Activated CD8-positive, alpha-beta memory T cell treated with anti-CD3 and anti-CD28 coated beads, Interleukin-2, amount 10 ng/mL, durations not matched to agents 7 days and 5 days (primary cell): ENCODE measurements at regions not wholly inside any gene's neighbourhood (a gene's known extent, or its start where the extent isn't known, plus 50 kb on each side); places are given as distances from the start of the nearest gene placed in this dataset.

ENCODE experiments used
- ATAC-seq: fragments of 150-1000 bp; cut with Tn5 transposase; one replicate; pipeline ENCODE4 v1.10.0; 2021; ENCODE audit warnings: moderate library complexity
- CTCF ChIA-PET: fragments of 350-600 bp; sonication (Branson Sonifier 250); formaldehyde crosslinking; loops from one replicate; lab custom pipeline; 2021; ENCODE audit warnings: antibody characterized with exemption; lab: Charles Lee
- DNase-seq: peaks from one replicate; pipeline ENCODE4 v3.0.0-alpha.2; 2020
- H3K27ac Mint-ChIP-seq: one replicate; pipeline ENCODE4 v1.8.0; 2021; ENCODE audit warnings: mild to moderate bottlenecking, mixed read lengths
- H3K27me3 Mint-ChIP-seq: one replicate; pipeline ENCODE4 v1.8.0; 2021; ENCODE audit warnings: mixed read lengths
- H3K36me3 Mint-ChIP-seq: one replicate; pipeline ENCODE4 v1.8.0; 2021; ENCODE audit warnings: mild to moderate bottlenecking, mixed read lengths
- H3K4me1 Mint-ChIP-seq: one replicate; pipeline ENCODE4 v1.8.0; 2021; ENCODE audit warnings: mixed read lengths
- H3K4me3 Mint-ChIP-seq: one replicate; pipeline ENCODE4 v1.8.0; 2021; ENCODE audit warnings: mild to moderate bottlenecking, moderate library complexity, mixed read lengths
- H3K9me3 Mint-ChIP-seq: one replicate; pipeline ENCODE4 v1.8.0; 2022; ENCODE audit warnings: low read depth, mixed read lengths

DNA sequence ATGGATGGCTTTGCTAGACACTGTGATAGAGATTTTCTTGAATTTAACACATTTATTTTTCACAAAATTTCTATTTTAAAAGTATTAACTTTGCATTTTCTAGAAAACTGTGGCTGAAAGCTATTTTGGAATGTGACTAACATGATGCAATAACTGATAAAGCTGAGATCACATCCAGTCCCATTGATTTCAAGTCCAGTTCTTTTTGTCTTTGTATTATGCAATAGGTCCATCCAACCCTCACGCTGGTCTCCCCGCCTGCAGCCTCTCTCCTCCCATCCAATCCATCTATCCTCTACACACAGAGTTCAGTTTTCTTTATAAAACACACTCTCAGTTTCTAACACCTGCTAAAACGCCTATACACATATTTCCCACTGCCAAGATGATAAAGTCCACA is 178.8 kb downstream of the CNTN3 start:
- Mint-ChIP-seq H3K4me3 (no peak overlapping the region), H3K4me1 (no peaks in the 10 kb centered on the region), H3K27me3 (no peaks in the 10 kb centered on the region), H3K9me3 (peaks cover 7% of the 10 kb centered on the region), H3K36me3 (no peaks in the 10 kb centered on the region), H3K27ac (no peak overlapping the region)
- DNase-seq (no peak), ATAC-seq (no peak)
- CTCF ChIA-PET: no interaction called here

DNA sequence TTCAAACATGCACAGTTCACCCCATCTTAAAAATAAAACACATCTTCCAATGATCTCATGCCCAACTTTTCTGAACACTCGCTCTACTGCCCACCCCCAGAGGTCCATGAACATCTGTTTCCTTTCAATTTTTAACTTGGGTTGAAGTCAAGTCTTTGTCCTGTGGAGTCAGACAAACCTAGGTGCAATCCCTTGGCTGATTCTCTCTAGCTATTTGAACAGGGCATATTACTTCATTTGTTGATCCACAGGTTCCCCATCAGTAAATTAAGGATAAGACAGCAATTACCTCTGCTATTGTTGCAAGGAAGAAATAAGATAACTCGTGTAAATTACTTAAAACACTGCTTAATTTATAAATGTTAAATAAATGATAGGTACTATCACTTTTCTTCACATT is 180.1 kb downstream of the CNTN3 start:
- DNase-seq: no peak
- Mint-ChIP-seq H3K9me3 (peaks cover 9% of the 10 kb centered on the region), H3K36me3 (no peaks in the 10 kb centered on the region), H3K4me1 (no peaks in the 10 kb centered on the region), H3K27ac (no peak overlapping the region), H3K4me3 (no peak overlapping the region), H3K27me3 (no peaks in the 10 kb centered on the region)
- CTCF ChIA-PET: no interaction called here
- no peak for ATAC-seq

DNA sequence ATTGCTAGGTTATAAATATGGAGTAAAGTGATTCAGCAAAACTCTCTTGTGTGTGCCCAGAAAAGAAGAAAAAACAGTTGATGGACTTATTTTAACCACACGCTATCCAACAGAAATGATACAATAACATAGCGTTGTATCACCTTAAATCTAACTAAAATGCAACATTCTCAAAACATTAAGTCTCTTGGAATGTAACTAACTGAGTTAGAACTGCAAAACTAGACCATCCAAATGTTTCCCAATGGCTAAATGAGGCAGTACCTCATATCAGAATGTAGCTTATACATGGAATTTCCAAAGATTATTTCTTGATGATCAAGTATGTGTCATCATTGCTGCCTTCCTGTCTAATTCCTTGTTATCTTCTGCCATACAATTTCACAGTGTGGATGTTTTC is 187.9 kb downstream of the CNTN3 start:
- Mint-ChIP-seq H3K27ac (no peak overlapping the region), H3K27me3 (no peaks in the 10 kb centered on the region), H3K9me3 (peaks cover 8% of the 10 kb centered on the region), H3K4me3 (no peak overlapping the region), H3K4me1 (no peaks in the 10 kb centered on the region), H3K36me3 (no peaks in the 10 kb centered on the region)
- CTCF ChIA-PET: no interaction called here
- DNase-seq (no peak), ATAC-seq (no peak)

DNA sequence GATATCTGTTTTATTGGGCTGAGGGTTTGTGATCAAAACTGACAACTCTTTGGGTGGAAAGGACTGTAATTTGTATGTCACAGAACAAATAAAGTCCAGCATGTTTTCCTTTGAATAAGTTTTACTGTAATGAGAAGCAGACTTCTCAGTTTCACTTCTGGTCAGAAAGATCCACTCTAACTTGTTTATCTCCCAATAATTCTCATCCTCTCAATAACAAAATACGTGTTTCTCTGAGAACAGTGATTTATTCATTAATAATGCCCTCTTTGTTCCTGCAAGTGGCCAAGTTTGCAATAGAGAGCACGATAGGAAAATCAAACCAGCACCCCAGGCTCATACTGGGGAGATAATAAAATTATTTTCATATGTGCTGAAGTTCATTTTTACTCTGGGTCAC is 190.6 kb downstream of the CNTN3 start:
- no peak overlapping the region for H3K27ac Mint-ChIP-seq
- no peak for DNase-seq
- CTCF ChIA-PET: no interaction called here

DNA sequence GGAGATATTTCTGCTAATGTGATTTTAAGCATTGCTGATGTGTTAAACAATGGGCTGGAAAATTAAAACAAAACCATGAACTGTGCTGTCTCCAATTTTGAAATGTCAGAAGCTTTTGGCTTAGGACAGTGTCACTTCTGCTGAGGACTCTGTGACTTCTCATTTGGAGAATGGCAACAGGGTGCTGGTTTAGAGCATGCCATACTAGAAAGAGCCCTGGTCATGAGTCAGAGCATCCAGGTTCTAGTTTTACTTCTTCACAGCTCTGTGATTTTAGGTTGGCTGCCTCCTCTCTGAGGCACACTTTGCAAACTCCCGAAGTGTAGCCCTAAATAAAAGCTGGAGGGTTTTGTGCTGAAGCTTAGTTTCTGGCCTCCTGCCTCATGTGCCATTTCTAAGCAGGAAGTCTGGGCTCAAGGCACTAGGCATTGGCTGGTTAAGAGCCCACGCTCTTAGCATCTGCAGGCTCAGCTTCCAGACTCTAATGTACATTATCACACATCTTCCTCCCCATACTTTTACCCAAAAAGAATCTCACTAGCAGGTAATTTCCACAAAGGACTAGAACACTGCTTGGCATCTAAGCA is 193.8 kb downstream of the CNTN3 start:
- Mint-ChIP-seq H3K4me1 (no peaks in the 10 kb centered on the region), H3K4me3 (no peak overlapping the region), H3K27me3 (no peaks in the 10 kb centered on the region), H3K36me3 (no peaks in the 10 kb centered on the region), H3K27ac (no peak overlapping the region), H3K9me3 (peaks cover 6% of the 10 kb centered on the region)
- ATAC-seq (no peak), DNase-seq (no peak)
- CTCF ChIA-PET: no interaction called here

More for the DNA sequence above, 190.6 kb downstream of the CNTN3 start:
- Mint-ChIP-seq H3K27me3 (no peaks in the 10 kb centered on the region), H3K9me3 (peaks cover 5% of the 10 kb centered on the region), H3K4me3 (no peak overlapping the region), H3K36me3 (no peaks in the 10 kb centered on the region), H3K4me1 (no peaks in the 10 kb centered on the region)
- no peak for ATAC-seq

DNA sequence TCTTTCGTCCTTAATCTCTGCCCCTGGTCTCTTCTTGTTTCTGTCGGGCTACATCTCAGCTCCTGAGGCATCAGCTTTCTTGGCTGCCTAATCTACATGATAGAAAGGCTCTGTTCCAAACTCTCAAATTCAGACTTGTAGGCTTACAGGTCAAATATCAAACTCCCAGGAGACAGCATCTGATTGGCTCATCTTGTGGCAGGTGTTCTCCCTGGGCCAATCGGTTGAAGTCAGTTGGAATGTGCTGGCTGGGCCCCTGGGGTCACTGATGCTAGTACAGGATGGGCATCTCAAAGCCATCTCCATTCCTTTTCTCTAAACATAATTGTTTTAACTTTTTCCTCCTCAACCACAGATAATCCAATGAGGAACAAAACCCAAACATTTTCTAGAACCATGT is 198.7 kb downstream of the CNTN3 start:
- Mint-ChIP-seq H3K27me3 (no peaks in the 10 kb centered on the region), H3K4me3 (no peak overlapping the region), H3K27ac (no peak overlapping the region), H3K36me3 (no peaks in the 10 kb centered on the region), H3K4me1 (no peaks in the 10 kb centered on the region), H3K9me3 (peaks cover 8% of the 10 kb centered on the region)
- no peak for ATAC-seq
- CTCF ChIA-PET: no interaction called here
- DNase-seq: no peak

DNA sequence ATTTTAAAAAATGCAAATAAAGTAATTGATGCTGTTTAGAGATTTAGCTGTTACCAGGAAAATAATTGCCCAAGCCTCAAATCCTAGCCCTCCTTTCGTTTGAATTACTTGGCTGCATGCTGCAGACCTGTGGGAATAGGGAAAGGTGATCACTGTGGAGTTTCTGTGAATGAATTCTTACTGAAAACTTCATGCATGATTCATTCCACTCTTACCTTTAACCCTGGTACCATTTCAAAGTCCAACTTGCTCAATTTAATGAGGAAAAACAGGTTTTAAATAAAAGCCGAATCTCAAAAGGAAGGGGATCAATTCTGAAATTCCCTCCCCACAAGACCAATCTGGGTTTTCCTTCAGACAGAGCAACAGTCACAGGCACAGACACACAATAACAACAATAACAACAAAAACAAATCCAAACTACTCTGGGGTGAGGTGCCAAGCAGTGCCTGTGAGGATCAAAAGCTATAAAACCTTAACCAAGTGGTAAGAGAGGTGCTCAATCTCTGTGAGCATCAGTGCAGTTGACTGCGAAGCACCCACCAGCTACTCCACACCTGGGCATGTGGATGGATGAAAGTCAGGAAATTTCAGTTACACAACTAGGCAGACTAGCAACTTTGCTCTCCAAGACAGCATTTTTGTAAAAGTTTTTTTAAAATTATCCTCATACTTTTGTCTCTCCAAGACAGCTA is 200.8 kb downstream of the CNTN3 start:
- no peaks in the 10 kb centered on the region for H3K4me1 Mint-ChIP-seq
- H3K4me3 Mint-ChIP-seq: no peak overlapping the region
- DNase-seq: no peak
- CTCF ChIA-PET: no interaction called here
- no peak for ATAC-seq
- no peaks in the 10 kb centered on the region for H3K36me3 Mint-ChIP-seq
- H3K9me3 Mint-ChIP-seq: peaks cover 13% of the 10 kb centered on the region
- no peak overlapping the region for H3K27ac Mint-ChIP-seq
- H3K27me3 Mint-ChIP-seq: no peaks in the 10 kb centered on the region

DNA sequence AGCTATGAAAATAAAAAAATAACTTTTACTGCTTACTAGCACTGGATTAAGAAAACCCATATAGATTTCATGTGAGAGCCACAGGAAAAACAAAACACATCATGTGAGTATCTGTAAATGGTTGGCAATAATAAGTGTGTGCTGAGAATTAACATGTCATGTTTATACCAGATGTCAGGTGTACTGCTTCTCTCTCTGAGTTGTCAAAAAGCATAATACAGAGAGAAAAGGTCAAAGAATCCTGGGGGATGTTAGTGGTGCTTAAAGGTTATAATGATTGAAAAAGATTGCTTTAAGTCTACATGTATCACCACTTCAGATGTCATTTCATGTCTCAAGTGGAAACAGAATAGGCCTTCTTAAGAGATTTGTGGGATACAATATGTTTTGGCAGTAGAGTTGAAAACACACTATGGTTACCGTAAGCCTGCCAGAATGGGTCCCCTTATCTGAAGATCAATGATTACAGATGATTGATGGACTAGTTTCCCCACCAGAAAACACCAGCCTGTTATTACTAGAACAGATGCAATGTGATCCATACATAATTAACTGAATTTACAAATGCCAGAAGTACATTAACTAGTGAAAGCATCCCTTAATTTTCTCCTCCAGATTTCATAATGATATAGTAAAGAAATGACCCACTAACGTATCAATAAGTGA is 204.1 kb downstream of the CNTN3 start:
- Mint-ChIP-seq H3K27ac (no peak overlapping the region), H3K4me3 (no peak overlapping the region), H3K4me1 (no peaks in the 10 kb centered on the region), H3K9me3 (peaks cover 12% of the 10 kb centered on the region), H3K36me3 (no peaks in the 10 kb centered on the region), H3K27me3 (no peaks in the 10 kb centered on the region)
- CTCF ChIA-PET: no interaction called here
- ATAC-seq (no peak), DNase-seq (no peak)

DNA sequence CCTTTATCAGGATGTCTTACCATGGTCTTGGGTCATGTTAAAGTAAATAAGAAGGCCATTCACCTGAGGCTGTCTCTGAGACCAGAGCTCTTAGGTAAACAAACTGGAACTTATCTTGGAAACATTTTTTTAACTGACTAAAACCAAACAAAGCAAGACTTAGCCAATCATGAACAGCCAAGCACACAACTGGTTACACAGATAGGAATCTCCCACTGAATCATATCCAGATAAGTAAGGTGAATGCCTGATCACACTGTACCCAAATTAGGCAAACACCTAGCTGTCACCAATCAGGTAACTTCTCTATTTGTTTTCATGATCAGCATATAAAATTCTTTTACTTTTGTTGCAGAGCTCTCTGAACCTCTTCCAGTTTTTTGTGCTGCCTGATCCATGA is 205.4 kb downstream of the CNTN3 start:
- no peaks in the 10 kb centered on the region for H3K36me3 Mint-ChIP-seq
- ATAC-seq: no peak
- DNase-seq: no peak
- no peaks in the 10 kb centered on the region for H3K27me3 Mint-ChIP-seq
- no peak overlapping the region for H3K4me3 Mint-ChIP-seq
- no peaks in the 10 kb centered on the region for H3K4me1 Mint-ChIP-seq
- CTCF ChIA-PET: no interaction called here
- H3K27ac Mint-ChIP-seq: no peak overlapping the region
- peaks cover 11% of the 10 kb centered on the region for H3K9me3 Mint-ChIP-seq

DNA sequence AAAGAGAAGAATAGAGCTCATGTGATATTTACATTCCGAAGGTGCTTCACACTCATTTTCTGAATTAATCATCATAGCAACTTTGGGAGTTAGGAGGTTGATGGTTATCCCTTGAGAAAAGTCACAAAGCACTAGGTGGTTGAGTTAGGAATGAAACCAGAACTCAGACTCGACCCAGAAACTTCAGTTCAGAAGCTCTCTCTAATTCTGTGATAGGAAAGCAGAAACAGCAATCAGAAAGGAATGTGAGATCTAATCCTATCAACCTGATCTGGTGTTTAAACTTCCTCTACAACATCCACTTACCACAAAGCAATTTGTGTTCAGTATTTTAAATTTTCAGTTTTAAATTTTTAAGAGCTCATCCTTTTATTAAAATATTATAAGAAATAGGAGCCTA is 211.2 kb downstream of the CNTN3 start:
- CTCF ChIA-PET: no interaction called here

DNA sequence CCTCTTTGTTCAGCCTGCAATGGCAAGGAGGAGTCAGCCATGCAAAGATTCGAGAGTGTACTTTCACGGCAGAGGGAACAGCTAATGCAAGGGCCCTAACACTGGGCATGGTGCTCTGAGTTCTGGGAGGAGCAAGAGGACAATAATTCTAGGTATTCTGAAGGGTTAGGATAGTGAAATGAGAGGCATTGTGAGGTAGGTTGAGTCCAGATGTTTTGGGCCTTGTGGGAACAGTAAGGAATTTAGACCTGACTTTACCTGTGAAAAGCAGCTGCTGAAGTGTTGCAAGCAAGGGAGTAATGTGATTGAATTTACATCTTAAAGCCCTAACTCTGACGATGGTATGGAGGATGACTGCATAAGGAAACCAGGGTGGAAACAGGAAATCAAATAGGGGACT is 211.6 kb downstream of the CNTN3 start:
- H3K4me3 Mint-ChIP-seq: no peak overlapping the region
- peaks cover 9% of the 10 kb centered on the region for H3K9me3 Mint-ChIP-seq
- no peaks in the 10 kb centered on the region for H3K4me1 Mint-ChIP-seq
- H3K36me3 Mint-ChIP-seq: no peaks in the 10 kb centered on the region
- ATAC-seq (no peak), DNase-seq (no peak)
- CTCF ChIA-PET: no interaction called here
- H3K27ac Mint-ChIP-seq: no peak overlapping the region
- H3K27me3 Mint-ChIP-seq: no peaks in the 10 kb centered on the region

More for the DNA sequence above, 211.2 kb downstream of the CNTN3 start:
- ATAC-seq: no peak
- Mint-ChIP-seq H3K9me3 (peaks cover 9% of the 10 kb centered on the region), H3K27ac (no peak overlapping the region), H3K36me3 (no peaks in the 10 kb centered on the region), H3K4me1 (no peaks in the 10 kb centered on the region), H3K27me3 (no peaks in the 10 kb centered on the region), H3K4me3 (no peak overlapping the region)
- no peak for DNase-seq

DNA sequence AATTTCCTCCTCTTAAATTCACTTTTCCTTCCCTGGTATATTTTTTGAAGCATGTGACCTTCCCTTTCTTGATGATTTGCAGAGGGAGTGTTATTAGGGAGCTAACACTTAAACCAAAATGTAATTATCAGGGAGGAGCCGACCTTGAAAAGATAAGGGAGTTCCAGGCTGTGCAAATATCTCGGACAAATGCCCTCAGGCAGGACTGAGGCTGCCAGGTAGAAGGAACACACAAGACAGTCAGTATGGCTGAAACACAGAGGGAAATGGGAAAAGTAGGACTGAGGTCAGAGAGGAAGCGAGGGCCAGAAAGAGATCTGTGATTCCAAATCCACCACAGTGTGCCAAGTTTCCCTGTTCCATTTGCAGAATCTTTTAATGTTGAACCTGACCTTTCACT is 221.0 kb downstream of the CNTN3 start:
- CTCF ChIA-PET: no interaction called here
- Mint-ChIP-seq H3K36me3 (no peaks in the 10 kb centered on the region), H3K9me3 (peaks cover 19% of the 10 kb centered on the region), H3K27ac (no peak overlapping the region), H3K4me3 (no peak overlapping the region), H3K27me3 (no peaks in the 10 kb centered on the region), H3K4me1 (no peaks in the 10 kb centered on the region)
- ATAC-seq (no peak), DNase-seq (no peak)

DNA sequence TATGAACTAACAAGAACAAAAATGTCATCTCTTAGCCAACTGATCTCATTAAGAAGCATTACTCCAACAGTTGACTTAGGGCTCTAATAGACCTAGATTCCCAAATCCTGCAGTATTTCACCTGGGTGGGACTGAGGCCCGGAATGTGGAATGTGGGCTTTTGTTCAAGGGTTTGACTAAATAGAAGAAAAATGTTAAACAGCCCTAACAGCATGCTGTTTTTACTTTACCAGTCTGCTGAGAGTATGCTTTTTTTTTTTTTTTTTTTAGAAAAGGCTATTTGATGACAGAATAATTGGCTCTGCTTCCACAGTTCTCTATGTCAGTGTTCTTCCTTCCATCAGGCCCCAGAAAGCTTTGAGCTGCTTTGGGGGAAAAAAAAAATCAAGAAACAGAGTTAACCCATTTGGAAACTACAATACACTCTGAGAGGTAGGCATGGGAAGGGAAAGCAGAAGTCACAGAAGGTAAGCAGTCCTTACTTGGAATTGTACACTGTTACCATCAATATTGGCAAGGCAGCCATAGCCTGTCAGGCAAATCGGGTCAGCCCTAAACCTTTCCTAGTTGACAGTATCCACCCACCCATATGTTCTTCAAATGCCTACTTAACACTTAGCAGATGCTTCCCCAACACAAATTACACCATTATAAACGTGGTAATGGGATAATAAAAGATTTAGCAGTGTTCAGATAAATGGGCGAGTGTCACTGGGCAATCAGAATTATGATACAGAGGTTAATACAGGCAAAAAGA is 224.2 kb downstream of the CNTN3 start:
- no peak overlapping the region for H3K27ac Mint-ChIP-seq
- H3K4me1 Mint-ChIP-seq: no peaks in the 10 kb centered on the region
- peaks cover 15% of the 10 kb centered on the region for H3K9me3 Mint-ChIP-seq
- H3K4me3 Mint-ChIP-seq: no peak overlapping the region
- H3K27me3 Mint-ChIP-seq: no peaks in the 10 kb centered on the region
- ATAC-seq (no peak), DNase-seq (no peak)
- H3K36me3 Mint-ChIP-seq: no peaks in the 10 kb centered on the region
- CTCF ChIA-PET: no interaction called here
